DOHH2 (cell line): ENCODE measurements at regions not wholly inside any gene's neighbourhood (a gene's known extent, or its start where the extent isn't known, plus 50 kb on each side); places are given as distances from the start of the nearest gene placed in this dataset.

Experiments used
- H3F3A ChIP-seq: fragments of 200-600 bp; sonication (generic), shearing (Covaris generic); 2 replicates; pipeline ENCODE4 v1.6.0; 2016; ENCODE audit warnings: antibody characterized with exemption, mild to moderate bottlenecking; ENCODE audit not compliant: control insufficient read depth, insufficient read depth
- H3K27ac ChIP-seq: fragments of 200-600 bp; sonication (generic); 2 replicates; pipeline ENCODE4 v1.5.1; 2014; ENCODE audit warnings: low read depth, mild to moderate bottlenecking, low read length, moderate library complexity
- H3K27me3 ChIP-seq: fragments of 200-600 bp; sonication (generic); 2 replicates; pipeline ENCODE4 v1.6.1; 2014; ENCODE audit warnings: mild to moderate bottlenecking, low read length, mixed read lengths; ENCODE audit not compliant: control insufficient read depth
- H3K36me3 ChIP-seq: fragments of 200-600 bp; sonication (generic); 2 replicates; pipeline ENCODE4 v1.6.1; 2014; ENCODE audit warnings: mild to moderate bottlenecking, low read length, moderate library complexity, mixed read lengths; ENCODE audit not compliant: control insufficient read depth
- H3K4me1 ChIP-seq: fragments of 200-600 bp; sonication (generic); 2 replicates; pipeline ENCODE4 v1.6.1; 2014; ENCODE audit warnings: mild to moderate bottlenecking, low read length, mixed read lengths; ENCODE audit not compliant: control insufficient read depth
- H3K4me2 ChIP-seq: fragments of 200-600 bp; sonication (generic); 2 replicates; pipeline ENCODE4 v1.6.0; 2014; ENCODE audit warnings: mild to moderate bottlenecking, low read length, moderate library complexity
- H3K4me3 ChIP-seq: fragments of 200-600 bp; sonication (generic); 2 replicates; pipeline ENCODE4 v1.5.1; 2014; ENCODE audit warnings: mild to moderate bottlenecking, low read length, mixed read lengths
- H3K79me2 ChIP-seq: fragments of 200-600 bp; sonication (generic); 2 replicates; pipeline ENCODE4 v1.6.1; 2014; ENCODE audit warnings: mild to moderate bottlenecking, low read length, mixed read lengths; ENCODE audit not compliant: control insufficient read depth
- H3K9me2 ChIP-seq: fragments of 200-600 bp; sonication (generic); replicated peaks from 2 replicates; pipeline ENCODE4 v1.6.1; 2014; ENCODE audit warnings: mild to moderate bottlenecking, low read length, mixed read lengths; ENCODE audit not compliant: control insufficient read depth
- H3K9me3 ChIP-seq: fragments of 200-600 bp; sonication (generic); 2 replicates; pipeline ENCODE4 v1.6.1; 2014; ENCODE audit warnings: antibody characterized with exemption, low read length, mixed read lengths; ENCODE audit not compliant: control insufficient read depth, insufficient read depth
- H4K20me1 ChIP-seq: fragments of 200-600 bp; sonication (generic); 2 replicates; pipeline ENCODE4 v1.6.0; 2014; ENCODE audit warnings: low read depth, mild to moderate bottlenecking, antibody characterized with exemption, low read length, moderate library complexity; ENCODE audit not compliant: control insufficient read depth, insufficient read depth
- EZH2phosphoT487 ChIP-seq: fragments of 200-600 bp; sonication (generic); IDR thresholded peaks from 2 replicates; pipeline ENCODE4 v1.6.1; 2017; ENCODE audit warnings: borderline replicate concordance, mild to moderate bottlenecking, antibody characterized with exemption, low read length, moderate library complexity, mixed read lengths
- TF ChIP-seq, protein P1 (sequence below): fragments of 200-600 bp; sonication (generic); IDR thresholded peaks from one replicate; pipeline ENCODE4 v1.5.1; 2014; ENCODE audit warnings: antibody characterized with exemption, mild to moderate bottlenecking, low read depth, low read length; ENCODE audit not compliant: poor library complexity, severe bottlenecking

DNA sequence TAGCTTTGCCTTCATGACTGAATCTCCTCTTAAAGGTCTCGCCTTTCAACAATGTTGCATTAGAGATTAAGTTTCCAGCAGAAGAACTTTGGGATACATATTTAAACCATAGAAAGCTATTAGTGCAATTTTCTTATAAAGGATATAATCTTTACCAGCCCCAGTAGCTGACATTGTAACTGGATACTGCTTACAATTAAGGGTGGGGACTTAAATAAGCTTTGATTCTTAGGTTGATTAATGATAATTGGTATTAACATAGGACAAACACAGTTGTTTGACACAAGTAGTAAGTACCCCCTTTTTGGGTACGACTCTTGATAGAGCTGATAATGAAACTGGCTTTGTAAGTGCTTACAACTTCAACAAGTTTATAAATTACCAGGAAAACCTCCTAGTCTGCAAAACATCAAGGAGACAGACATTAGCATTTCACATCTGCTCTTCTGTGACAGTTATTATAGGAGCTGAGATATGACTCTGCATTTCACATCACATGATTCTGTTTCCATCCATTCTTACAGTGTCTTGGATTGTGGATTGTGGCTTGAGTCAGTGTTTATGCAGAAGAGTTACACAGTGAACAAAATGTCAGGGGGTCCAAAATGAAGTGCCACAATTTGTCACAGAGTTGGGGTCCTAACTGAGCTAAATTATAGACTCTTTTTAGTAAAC lies 249.1 kb upstream of the E2F7 start:
- Histone ChIP-seq H3K4me3 (no peak overlapping the region), H4K20me1 (no peaks in the 10 kb centered on the region), H3K27ac (no peak overlapping the region), H3K27me3 (peaks cover 3% of the 10 kb centered on the region; the same call in 1 of the 2 replicates), H3K9me3 (no peaks in the 10 kb centered on the region), H3K36me3 (no peaks in the 10 kb centered on the region), H3K4me1 (no peaks in the 10 kb centered on the region), H3F3A (no peaks in the 10 kb centered on the region), H3K9me2 (no peaks in the 10 kb centered on the region), H3K4me2 (no peak overlapping the region), H3K79me2 (no peaks in the 10 kb centered on the region)
- TF ChIP-seq, protein P1, sequence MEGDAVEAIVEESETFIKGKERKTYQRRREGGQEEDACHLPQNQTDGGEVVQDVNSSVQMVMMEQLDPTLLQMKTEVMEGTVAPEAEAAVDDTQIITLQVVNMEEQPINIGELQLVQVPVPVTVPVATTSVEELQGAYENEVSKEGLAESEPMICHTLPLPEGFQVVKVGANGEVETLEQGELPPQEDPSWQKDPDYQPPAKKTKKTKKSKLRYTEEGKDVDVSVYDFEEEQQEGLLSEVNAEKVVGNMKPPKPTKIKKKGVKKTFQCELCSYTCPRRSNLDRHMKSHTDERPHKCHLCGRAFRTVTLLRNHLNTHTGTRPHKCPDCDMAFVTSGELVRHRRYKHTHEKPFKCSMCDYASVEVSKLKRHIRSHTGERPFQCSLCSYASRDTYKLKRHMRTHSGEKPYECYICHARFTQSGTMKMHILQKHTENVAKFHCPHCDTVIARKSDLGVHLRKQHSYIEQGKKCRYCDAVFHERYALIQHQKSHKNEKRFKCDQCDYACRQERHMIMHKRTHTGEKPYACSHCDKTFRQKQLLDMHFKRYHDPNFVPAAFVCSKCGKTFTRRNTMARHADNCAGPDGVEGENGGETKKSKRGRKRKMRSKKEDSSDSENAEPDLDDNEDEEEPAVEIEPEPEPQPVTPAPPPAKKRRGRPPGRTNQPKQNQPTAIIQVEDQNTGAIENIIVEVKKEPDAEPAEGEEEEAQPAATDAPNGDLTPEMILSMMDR: no peak
- no peak for TF ChIP-seq EZH2phosphoT487

DNA sequence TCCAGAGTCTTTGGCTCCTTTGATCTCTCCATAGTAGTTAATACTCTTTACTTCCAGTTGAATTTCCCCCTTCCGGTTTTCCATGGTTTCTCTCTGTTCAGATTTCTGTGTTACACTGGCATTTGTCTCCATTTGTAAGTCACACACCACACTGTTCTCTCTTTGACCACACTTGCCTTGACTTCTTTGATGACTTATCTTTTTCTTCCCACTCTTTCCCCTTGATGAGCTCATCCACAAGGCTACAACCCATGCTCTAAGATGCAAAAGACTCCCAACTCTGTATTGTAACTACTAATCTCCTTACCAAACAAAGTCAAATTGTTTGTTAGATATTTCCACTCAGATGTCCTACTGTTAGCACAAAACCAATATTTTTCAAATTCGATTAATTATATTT lies 242.7 kb upstream of the E2F7 start:
- H4K20me1 ChIP-seq: no peaks in the 10 kb centered on the region
- no peaks in the 10 kb centered on the region for H3K36me3 ChIP-seq
- TF ChIP-seq, protein P1: no peak
- TF ChIP-seq EZH2phosphoT487: no peak
- H3K4me1 ChIP-seq: no peaks in the 10 kb centered on the region
- no peaks in the 10 kb centered on the region for H3F3A ChIP-seq
- H3K27ac ChIP-seq: no peak overlapping the region
- no peaks in the 10 kb centered on the region for H3K9me3 ChIP-seq
- H3K79me2 ChIP-seq: no peaks in the 10 kb centered on the region
- H3K4me3 ChIP-seq: no peak overlapping the region
- H3K4me2 ChIP-seq: no peak overlapping the region
- no peaks in the 10 kb centered on the region for H3K9me2 ChIP-seq
- peaks cover 3% of the 10 kb centered on the region; the same call in 1 of the 2 replicates for H3K27me3 ChIP-seq

DNA sequence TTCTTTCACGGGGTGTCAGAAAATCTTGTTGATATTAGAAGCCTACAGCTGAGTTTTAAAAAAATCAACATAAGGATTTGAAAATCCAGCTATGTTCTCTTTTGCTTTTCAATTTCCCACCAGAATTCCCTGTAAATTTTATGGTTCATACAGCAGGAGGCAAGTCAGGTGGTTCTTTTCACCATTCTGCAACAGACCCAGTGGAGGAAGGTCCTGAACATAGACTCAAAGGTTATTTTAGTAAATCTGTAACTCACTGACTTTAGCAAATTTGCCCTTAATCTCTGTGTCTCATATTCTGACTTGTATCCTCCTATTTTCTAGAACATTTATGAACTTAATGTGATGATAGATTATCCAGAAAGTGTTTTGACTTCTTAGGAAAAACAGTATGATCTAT lies 235.4 kb upstream of the E2F7 start:
- H3K36me3 ChIP-seq: no peaks in the 10 kb centered on the region
- H3K4me1 ChIP-seq: no peaks in the 10 kb centered on the region
- no peaks in the 10 kb centered on the region for H4K20me1 ChIP-seq
- H3K79me2 ChIP-seq: no peaks in the 10 kb centered on the region
- H3K9me2 ChIP-seq: no peaks in the 10 kb centered on the region
- no peak overlapping the region for H3K27ac ChIP-seq
- H3K9me3 ChIP-seq: no peaks in the 10 kb centered on the region
- H3K4me3 ChIP-seq: no peak overlapping the region
- TF ChIP-seq EZH2phosphoT487: no peak
- TF ChIP-seq, protein P1: no peak
- H3K4me2 ChIP-seq: no peak overlapping the region
- H3K27me3 ChIP-seq: no peaks in the 10 kb centered on the region
- no peaks in the 10 kb centered on the region for H3F3A ChIP-seq
